Activated naive CD4-positive, alpha-beta T cell treated with anti-CD3 and anti-CD28 coated beads, Interleukin-2, amount 50 U/mL, for 16 hours (primary cell): ENCODE measurements at regions not wholly inside any gene's neighbourhood (a gene's known extent, or its start where the extent isn't known, plus 50 kb on each side); places are given as distances from the start of the nearest gene placed in this dataset.
A peak's percentile ranks its signal among the peaks of the same experiment; 100 is the strongest.
"Not testable (repeated sequence)": the region's sequence is repeated elsewhere in the genome, so short reads cannot be mapped to it uniquely, and the experiment has no call there.

Source experiments
- DNase-seq: peaks from one replicate; pipeline ENCODE4 v3.0.0-alpha.2; 2020

DNA sequence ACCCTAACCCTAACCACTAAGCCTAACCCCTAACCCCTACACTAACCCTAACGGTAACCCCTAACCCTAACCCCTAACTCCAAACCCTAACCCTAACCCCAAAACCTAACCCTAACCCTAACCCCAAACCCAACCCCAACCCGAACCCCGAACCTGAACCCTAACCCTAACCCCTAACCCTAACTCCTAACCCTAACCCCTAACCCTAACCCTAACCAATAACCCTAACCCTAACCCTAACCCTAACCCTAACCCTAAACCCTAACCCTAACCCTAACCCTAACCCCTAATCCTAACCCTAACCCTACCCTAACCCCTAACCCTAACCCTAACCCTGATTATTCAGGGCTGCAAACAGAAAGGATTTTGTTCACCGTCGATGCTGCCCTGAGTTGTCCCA, 144.6 kb upstream of the DUSP22 start:
- DNase-seq, result not testable (repeated sequence)

DNA sequence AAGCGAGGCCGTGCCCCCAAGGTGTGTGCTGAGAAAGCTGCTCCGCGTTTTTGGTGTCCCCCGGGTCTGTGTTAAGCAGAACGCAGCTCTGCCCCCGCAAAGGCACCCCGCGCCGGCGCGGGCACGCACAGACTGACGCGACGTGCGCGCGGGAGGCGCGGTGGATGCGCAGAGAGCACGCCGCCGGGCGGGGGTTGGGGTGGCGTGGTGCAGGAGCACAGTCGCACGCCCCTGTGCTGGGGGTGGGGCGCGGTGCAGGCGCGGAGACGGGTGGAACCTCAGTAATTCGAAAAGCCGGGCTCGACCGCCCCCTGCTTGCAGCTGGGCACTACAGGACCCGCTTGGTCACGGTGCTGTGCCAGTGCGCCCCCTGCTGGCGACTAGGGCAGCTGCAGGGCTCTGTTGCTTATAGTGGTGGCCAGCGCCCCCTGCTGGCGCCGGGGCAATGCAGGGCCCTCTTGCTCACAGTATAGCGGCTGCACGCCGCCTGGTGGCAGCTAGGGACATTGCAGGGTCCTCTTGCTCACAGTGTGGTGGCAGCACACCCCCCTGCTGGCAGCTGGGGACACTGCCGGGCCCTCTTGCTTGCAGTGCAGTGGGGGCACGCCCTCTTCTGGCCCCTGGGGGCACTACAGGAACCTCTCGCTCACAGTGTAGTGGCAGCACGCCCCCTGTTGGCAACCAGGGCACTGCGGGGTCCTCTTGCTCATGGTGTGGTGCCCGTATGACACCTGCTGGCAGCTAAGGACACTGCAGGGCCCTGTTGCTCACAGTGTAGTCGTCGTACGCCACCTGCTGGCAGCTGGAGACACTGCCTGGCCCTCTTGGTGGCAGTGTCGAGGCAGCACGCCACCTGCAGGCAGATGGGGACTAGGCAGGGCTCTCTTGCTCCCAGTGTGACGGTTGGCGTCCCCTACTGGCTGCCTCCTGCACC, 144.0 kb upstream of the DUSP22 start:
- peak; percentile 72 for DNase-seq

GRCh38 chr6:150147-150546, 142.1 kb upstream of the DUSP22 start:
- DNase-seq, result not testable (repeated sequence)

DNA sequence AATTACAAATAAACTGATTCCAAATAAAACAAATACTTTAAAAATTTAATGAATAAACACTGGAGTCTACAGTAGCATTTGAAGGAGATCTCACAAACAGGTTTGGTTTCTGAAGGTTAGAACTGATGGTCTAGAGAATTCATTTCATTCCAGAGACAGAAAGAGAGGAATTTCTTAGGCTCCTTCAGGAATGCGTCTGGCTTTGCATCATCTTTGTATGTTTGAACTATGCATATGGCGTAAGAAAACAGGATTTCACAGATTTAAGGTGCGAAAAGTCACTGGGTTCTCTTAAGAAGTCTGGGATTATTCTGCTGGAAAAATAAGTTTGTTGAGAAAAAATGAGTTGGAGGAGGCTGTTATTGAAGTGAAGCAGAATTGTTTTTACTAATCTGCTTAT, 139.9 kb upstream of the DUSP22 start:
- DNase-seq, result not testable (repeated sequence)

- DNase-seq, result not testable (repeated sequence)
These were observed 139.3 kb upstream of the DUSP22 start for GRCh38 chr6:153026-153425.

- DNase-seq, result not testable (repeated sequence)
These were observed 138.4 kb upstream of the DUSP22 start for GRCh38 chr6:153867-154266.

- not testable (repeated sequence) for DNase-seq
These were observed 137.8 kb upstream of the DUSP22 start for GRCh38 chr6:154321-155092.

GRCh38 chr6:156010-156409, 136.3 kb upstream of the DUSP22 start:
- DNase-seq, result no peak

GRCh38 chr6:156441-157140, 135.7 kb upstream of the DUSP22 start:
- not testable (repeated sequence) for DNase-seq

- DNase-seq, result not testable (repeated sequence)
These were observed 135.1 kb upstream of the DUSP22 start for GRCh38 chr6:157176-157575.

- not testable (repeated sequence) for DNase-seq
These were observed 130.6 kb upstream of the DUSP22 start for GRCh38 chr6:161657-162056.

GRCh38 chr6:164720-165119, 127.6 kb upstream of the DUSP22 start:
- no peak for DNase-seq

DNA sequence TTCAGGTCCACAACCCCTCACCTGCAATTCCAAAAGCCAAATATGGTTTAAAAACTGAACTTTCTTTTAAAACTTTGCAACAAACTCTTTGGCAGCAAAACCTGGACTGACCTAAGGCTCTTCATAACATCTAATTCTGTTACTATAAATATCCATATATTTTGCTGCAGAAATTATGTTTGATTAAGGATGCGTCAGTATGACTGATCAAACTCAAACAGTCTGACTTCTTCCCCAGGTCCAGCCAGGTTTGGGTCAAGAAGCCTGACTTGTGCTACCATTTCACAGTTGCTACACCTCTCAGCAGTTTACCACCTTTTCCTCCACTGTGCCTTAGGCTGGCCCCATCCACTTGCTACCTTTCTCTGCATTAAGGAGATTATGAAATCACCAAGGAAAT, 127.0 kb upstream of the DUSP22 start:
- no peak for DNase-seq

DNA sequence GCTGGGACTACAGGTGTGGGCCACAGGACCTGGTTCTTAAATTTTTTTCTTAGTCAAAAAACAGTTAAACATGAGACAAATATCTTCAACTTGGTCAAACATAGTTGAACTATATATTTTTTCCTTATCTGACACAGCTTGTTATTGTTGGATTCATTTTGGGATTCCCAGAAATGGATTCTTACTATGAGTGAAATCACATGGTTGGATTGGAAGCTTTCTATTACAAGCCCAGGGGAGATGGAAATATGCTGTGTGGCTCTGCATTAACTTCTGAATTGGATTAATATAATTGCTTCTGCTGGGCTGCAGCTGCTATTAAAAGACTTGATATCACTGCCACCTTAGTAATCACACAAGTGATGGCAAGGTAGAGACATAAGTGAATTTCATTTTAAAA, 126.4 kb upstream of the DUSP22 start:
- no peak for DNase-seq

GRCh38 chr6:168865-169455, 123.3 kb upstream of the DUSP22 start:
- no peak for DNase-seq

DNA sequence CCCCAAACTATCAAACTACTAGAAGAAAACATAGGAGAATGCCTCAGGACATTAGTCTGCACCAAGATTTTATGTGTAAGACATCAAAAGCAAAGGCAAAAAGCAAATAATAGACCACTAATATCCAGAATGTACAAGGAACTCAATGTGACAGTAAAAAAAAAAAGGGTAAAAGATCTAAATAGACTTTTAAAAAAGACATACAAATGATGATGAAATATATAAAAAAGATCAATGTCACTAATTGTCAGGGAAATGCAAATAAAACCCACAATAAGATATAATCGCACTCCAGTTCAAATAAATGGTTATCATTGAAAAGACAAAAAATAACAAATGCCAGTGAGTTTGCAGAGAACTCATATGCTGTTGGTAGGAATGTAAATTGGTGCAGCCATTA, 118.3 kb upstream of the DUSP22 start:
- DNase-seq, result no peak

- no peak for DNase-seq
These were observed 116.6 kb upstream of the DUSP22 start for GRCh38 chr6:175680-176079.

DNA sequence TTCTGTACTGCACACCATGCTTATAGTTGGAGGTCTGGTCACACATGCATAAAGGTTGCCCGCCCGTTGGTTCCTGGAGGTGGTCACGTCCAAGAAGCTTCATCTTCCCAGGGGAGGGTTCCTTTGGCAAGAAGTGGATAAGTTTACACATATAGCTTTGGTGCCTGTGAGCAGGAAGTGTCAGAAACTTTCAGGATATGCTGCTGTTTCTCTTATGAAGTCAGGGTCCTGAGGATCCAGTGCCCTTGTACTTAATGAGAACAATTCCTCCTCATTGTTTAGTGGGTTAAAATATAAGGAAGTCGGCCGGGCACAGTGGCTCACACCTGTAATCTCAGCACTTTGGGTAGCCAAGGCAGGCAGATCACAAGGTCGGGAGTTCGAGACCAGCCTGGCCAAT, 115.5 kb upstream of the DUSP22 start:
- DNase-seq, result no peak

GRCh38 chr6:178119-178518, 114.2 kb upstream of the DUSP22 start:
- no peak for DNase-seq

- DNase-seq, result not testable (repeated sequence)
These were observed 113.4 kb upstream of the DUSP22 start for GRCh38 chr6:178929-179328.

GRCh38 chr6:179340-179950, 112.8 kb upstream of the DUSP22 start:
- no peak for DNase-seq

DNA sequence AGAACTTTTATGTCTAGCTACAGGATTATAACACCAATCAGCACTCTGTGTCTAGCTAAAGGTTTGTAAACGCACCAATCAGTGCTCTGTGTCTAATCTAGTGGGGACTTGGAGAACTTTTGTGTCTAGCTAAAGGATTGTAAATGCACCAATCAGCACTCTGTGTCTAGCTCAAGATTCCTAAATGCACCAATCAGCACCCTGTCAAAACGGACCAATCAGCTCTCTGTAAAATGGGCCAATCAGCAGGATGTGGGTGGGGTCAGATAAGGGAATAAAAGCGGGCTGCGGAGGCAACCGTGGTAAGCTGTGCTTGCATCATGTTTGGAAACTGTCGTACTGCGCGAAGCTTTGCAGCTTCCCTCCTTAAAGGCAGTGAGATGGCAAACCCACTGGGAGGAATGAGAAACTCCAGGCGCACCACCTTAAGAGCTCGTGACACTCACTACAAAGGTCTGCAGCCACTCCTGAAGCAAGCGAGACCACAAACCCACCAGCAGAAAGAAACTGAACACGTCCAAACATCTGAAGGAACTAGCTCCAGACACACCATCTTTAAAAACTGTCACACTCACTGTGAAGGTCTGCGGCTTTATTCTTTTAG, 112.1 kb upstream of the DUSP22 start:
- DNase-seq, result not testable (repeated sequence)
